MM.1S (cell line): ENCODE measurements at regions not wholly inside any gene's neighbourhood (a gene's known extent, or its start where the extent isn't known, plus 50 kb on each side); places are given as distances from the start of the nearest gene placed in this dataset.
A peak's percentile ranks its signal among the peaks of the same experiment; 100 is the strongest.

Source experiments
- EZH2 ChIP-seq: fragments of 300-600 bp; sonication (generic); optimal IDR thresholded peaks from 2 replicates; pipeline ENCODE3; 2017; ENCODE audit warnings: low read depth, mild to moderate bottlenecking, antibody characterized with exemption, low read length, mixed read lengths
- TF ChIP-seq, protein P1 (sequence below): fragments of 300-600 bp; sonication (generic); IDR thresholded peaks from 2 replicates; pipeline ENCODE4 v1.5.1; 2016; ENCODE audit warnings: antibody characterized with exemption, low read length, mixed read lengths

DNA sequence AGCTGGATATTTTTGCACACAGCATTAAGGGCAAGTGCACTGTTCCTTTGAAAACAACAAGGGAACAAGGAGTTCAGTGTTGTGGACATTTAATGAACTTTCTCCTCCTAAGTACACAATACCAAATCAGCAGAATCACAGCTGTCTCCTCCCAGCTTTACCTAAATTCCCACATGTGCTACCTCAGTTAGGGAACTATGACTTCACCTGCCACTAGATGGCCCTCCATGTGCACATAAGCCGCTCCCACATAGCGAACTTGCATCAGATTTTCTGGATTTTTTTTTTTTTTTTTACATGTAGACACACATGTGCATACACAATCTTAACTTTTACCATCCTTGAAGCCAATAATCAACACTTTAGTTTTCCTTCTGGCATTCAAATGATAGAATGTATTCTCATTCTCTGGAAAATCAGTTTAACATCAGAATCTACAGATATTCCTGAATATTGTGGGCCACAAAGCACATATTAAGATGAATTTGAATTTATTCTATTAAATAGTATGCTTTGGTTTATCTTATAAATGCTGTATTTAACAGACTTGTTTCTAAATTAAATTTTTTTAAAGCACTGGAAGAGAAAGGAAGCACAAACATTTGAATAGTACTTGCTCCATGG lies 123.6 kb downstream of the PALM2AKAP2 start:
- TF ChIP-seq, protein P1, sequence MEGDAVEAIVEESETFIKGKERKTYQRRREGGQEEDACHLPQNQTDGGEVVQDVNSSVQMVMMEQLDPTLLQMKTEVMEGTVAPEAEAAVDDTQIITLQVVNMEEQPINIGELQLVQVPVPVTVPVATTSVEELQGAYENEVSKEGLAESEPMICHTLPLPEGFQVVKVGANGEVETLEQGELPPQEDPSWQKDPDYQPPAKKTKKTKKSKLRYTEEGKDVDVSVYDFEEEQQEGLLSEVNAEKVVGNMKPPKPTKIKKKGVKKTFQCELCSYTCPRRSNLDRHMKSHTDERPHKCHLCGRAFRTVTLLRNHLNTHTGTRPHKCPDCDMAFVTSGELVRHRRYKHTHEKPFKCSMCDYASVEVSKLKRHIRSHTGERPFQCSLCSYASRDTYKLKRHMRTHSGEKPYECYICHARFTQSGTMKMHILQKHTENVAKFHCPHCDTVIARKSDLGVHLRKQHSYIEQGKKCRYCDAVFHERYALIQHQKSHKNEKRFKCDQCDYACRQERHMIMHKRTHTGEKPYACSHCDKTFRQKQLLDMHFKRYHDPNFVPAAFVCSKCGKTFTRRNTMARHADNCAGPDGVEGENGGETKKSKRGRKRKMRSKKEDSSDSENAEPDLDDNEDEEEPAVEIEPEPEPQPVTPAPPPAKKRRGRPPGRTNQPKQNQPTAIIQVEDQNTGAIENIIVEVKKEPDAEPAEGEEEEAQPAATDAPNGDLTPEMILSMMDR, result peak; percentile 88
- TF ChIP-seq EZH2, result no peak
